Brain microvascular endothelial cell (primary cell): ENCODE measurements at regions not wholly inside any gene's neighbourhood (a gene's known extent, or its start where the extent isn't known, plus 50 kb on each side); places are given as distances from the start of the nearest gene placed in this dataset.

Experiments used
- DNase-seq: peaks from one replicate; pipeline ENCODE4 v3.0.0-alpha.2; 2020
- H3K27ac ChIP-seq: fragments of 250-450 bp; sonication (Bioruptor Pico); 2 replicates; pipeline ENCODE4 v1.5.1; 2020; ENCODE audit warnings: mild to moderate bottlenecking, moderate library complexity
- H3K27me3 ChIP-seq: fragments of 250-450 bp; sonication (Bioruptor Pico); replicated peaks from 2 replicates; pipeline ENCODE4 v1.5.1; 2020; ENCODE audit warnings: mild to moderate bottlenecking
- H3K36me3 ChIP-seq: fragments of 250-450 bp; sonication (Bioruptor Pico); replicated peaks from 2 replicates; pipeline ENCODE4 v1.5.1; 2020; ENCODE audit warnings: mild to moderate bottlenecking
- H3K4me3 ChIP-seq: 2 replicates; pipeline ENCODE4 v1.5.1; 2011; ENCODE audit warnings: low read depth, mild to moderate bottlenecking, control low read depth, low read length, moderate library complexity
- CTCF ChIP-seq: IDR thresholded peaks from 2 replicates; pipeline ENCODE4 v1.5.1; 2011; ENCODE audit warnings: low read depth, mild to moderate bottlenecking, moderate library complexity, low read length, control low read depth, inconsistent platforms; ENCODE audit errors: missing control alignments
- in situ Hi-C: cut with HindIII; loops from 2 replicates; pipeline ENCODE4 v1.10.0; 2017; ENCODE audit warnings: low sequenced_read_pairs, low pct_ligation_motif_present

DNA sequence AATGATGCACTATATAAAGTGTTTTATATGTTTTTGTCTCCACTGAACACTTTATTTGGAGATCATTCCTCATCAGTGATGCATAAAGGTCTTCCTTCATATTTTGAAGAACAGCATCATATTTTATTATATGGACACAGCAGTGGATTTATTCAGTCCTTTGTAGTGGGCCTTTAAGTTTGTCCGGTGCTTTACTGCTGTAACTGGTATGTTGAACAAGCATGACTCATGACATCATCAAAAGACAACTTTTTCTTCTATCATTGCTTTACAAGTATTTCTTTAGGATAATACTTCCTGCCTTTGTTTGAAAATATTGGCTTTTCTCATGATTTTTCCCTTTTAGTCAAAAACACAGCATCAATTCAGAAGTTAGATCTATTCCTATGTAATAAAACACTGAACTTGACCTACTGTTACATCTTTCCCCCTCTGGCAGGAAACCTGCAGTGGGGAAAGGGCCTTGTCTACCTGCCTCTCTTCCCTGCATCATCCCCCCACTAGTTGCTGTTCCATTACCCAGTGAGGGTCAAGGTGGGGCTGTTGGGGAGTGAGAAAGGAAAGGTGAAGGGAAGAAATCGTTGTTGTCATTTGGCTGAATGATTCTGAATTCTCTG lies 241.2 kb downstream of the CYP26B1 start:
- Histone ChIP-seq H3K36me3 (no peaks in the 10 kb centered on the region), H3K27ac (no peak overlapping the region), H3K4me3 (no peak overlapping the region), H3K27me3 (no peaks in the 10 kb centered on the region)
- TF ChIP-seq CTCF: no peak
- in situ Hi-C loops: no loop called here
- DNase-seq: no peak

DNA sequence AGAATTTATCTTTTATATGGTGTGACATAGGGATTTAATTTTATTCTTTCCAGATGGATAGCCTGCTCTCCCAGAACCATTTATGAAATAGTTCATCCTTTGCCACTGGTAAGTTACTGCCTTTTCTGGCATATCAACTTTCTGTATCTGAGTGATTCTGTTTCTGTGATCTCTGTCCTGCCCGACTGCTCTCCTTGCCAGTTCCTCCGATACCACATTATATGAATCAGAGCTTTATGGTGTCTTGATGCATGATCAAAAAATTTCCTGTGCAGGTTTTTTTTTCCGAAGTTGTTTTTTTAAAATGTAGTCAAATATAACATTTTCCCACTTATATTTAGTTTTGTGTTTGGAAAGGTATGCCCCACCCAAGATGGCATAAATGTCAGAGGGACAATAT lies 242.5 kb downstream of the CYP26B1 start:
- Histone ChIP-seq H3K4me3 (no peak overlapping the region), H3K27me3 (no peaks in the 10 kb centered on the region), H3K36me3 (no peaks in the 10 kb centered on the region), H3K27ac (no peak overlapping the region)
- TF ChIP-seq CTCF: no peak
- DNase-seq: no peak
- in situ Hi-C loops: no loop called here

GRCh38 chr2:71903841-71904240 lies 243.8 kb downstream of the CYP26B1 start:
- Histone ChIP-seq H3K27ac (no peak overlapping the region), H3K4me3 (no peak overlapping the region), H3K36me3 (no peaks in the 10 kb centered on the region), H3K27me3 (no peaks in the 10 kb centered on the region)
- no peak for TF ChIP-seq CTCF
- no peak for DNase-seq
- in situ Hi-C loops: no loop called here

GRCh38 chr2:71901466-71901865 lies 246.2 kb downstream of the CYP26B1 start:
- DNase-seq: no peak
- no peak for TF ChIP-seq CTCF
- no peak overlapping the region for H3K4me3 ChIP-seq
- in situ Hi-C loops: no loop called here
- no peaks in the 10 kb centered on the region for H3K36me3 ChIP-seq
- H3K27me3 ChIP-seq: no peaks in the 10 kb centered on the region
- H3K27ac ChIP-seq: no peak overlapping the region

- no peaks in the 10 kb centered on the region for H3K36me3 ChIP-seq
- H3K4me3 ChIP-seq: no peak overlapping the region
- no peak overlapping the region for H3K27ac ChIP-seq
- in situ Hi-C loops: no loop called here
- no peak for DNase-seq
- H3K27me3 ChIP-seq: no peaks in the 10 kb centered on the region
- no peak for TF ChIP-seq CTCF
These were observed 248.6 kb downstream of the CYP26B1 start for GRCh38 chr2:71898851-71899681.

GRCh38 chr2:71898375-71898774 lies 249.3 kb downstream of the CYP26B1 start:
- no peak overlapping the region for H3K4me3 ChIP-seq
- H3K27me3 ChIP-seq: no peaks in the 10 kb centered on the region
- DNase-seq: no peak
- no peak for TF ChIP-seq CTCF
- H3K27ac ChIP-seq: no peak overlapping the region
- in situ Hi-C loops: no loop called here
- H3K36me3 ChIP-seq: no peaks in the 10 kb centered on the region
